RPMI7951 (cell line): ENCODE measurements at regions not wholly inside any gene's neighbourhood (a gene's known extent, or its start where the extent isn't known, plus 50 kb on each side); places are given as distances from the start of the nearest gene placed in this dataset.

Experiments
- DNase-seq: peaks from one replicate; pipeline ENCODE4 v3.0.0-alpha.2; 2012; ENCODE audit warnings: low read depth

GRCh38 chr2:120548627-120549608 lies 186.8 kb upstream of the GLI2 start:
- no peak for DNase-seq

- DNase-seq = no peak
Measured at GRCh38 chr2:120549841-120550240, 185.8 kb upstream of the GLI2 start.

- DNase-seq = no peak
Measured at GRCh38 chr2:120550282-120550681, 185.4 kb upstream of the GLI2 start.

- DNase-seq = no peak
Measured at GRCh38 chr2:120550893-120551446, 184.7 kb upstream of the GLI2 start.

GRCh38 chr2:120551522-120551921 lies 184.1 kb upstream of the GLI2 start:
- no peak for DNase-seq

GRCh38 chr2:120552079-120552478 lies 183.6 kb upstream of the GLI2 start:
- no peak for DNase-seq

GRCh38 chr2:120552800-120553481 lies 182.7 kb upstream of the GLI2 start:
- DNase-seq = peak; percentile 28

- DNase-seq = no peak
Measured at GRCh38 chr2:120554625-120555032, 181.0 kb upstream of the GLI2 start.

- DNase-seq = no peak
Measured at GRCh38 chr2:120555092-120555491, 180.6 kb upstream of the GLI2 start.

- no peak for DNase-seq
Measured at GRCh38 chr2:120556911-120557310, 178.8 kb upstream of the GLI2 start.

GRCh38 chr2:120558847-120559246 lies 176.8 kb upstream of the GLI2 start:
- DNase-seq = no peak

- peak; percentile 92 for DNase-seq
Measured at GRCh38 chr2:120559401-120559800, 176.3 kb upstream of the GLI2 start.

- no peak for DNase-seq
Measured at GRCh38 chr2:120560330-120560729, 175.3 kb upstream of the GLI2 start.

- DNase-seq = no peak
Measured at GRCh38 chr2:120561379-120562035, 174.2 kb upstream of the GLI2 start.

GRCh38 chr2:120562218-120563005 lies 173.3 kb upstream of the GLI2 start:
- DNase-seq = no peak

- DNase-seq = no peak
Measured at GRCh38 chr2:120563616-120564015, 172.1 kb upstream of the GLI2 start.

GRCh38 chr2:120564213-120565094 lies 171.2 kb upstream of the GLI2 start:
- DNase-seq = no peak

- no peak for DNase-seq
Measured at GRCh38 chr2:120565095-120565460, 170.6 kb upstream of the GLI2 start.

- no peak for DNase-seq
Measured at GRCh38 chr2:120565929-120566328, 169.7 kb upstream of the GLI2 start.

GRCh38 chr2:120566331-120567035 lies 169.2 kb upstream of the GLI2 start:
- peak; percentile 94 for DNase-seq
